Esophagus squamous epithelium (tissue), 4 donors: ENCODE measurements at regions not wholly inside any gene's neighbourhood (a gene's known extent, or its start where the extent isn't known, plus 50 kb on each side); places are given as distances from the start of the nearest gene placed in this dataset.

Experiments used
- POLR2A ChIP-seq, 4 donors: fragments of 450-650 bp; IDR thresholded peaks; one replicate each; pipeline ENCODE4 v1.6.1; 2017; ENCODE audit warnings: antibody characterized with exemption in 4 of 4, mild to moderate bottlenecking in 4 of 4, moderate library complexity in 3 of 4
- TF ChIP-seq, protein P1 (sequence below), 6 experiments: fragments of 450-650 bp in 4 of 6; fragments of 200-600 bp in 2 of 6; sonication (generic) in 2 of 6; IDR thresholded peaks; one replicate each; pipeline ENCODE4 v1.5.1; 2016 to 2019; ENCODE audit warnings: antibody characterized with exemption in 6 of 6, mild to moderate bottlenecking in 4 of 6, moderate library complexity in 4 of 6

GRCh38 chrX:26649534-26649933, 433.6 kb downstream of the MAGEB5 start:
- TF ChIP-seq, protein P1, sequence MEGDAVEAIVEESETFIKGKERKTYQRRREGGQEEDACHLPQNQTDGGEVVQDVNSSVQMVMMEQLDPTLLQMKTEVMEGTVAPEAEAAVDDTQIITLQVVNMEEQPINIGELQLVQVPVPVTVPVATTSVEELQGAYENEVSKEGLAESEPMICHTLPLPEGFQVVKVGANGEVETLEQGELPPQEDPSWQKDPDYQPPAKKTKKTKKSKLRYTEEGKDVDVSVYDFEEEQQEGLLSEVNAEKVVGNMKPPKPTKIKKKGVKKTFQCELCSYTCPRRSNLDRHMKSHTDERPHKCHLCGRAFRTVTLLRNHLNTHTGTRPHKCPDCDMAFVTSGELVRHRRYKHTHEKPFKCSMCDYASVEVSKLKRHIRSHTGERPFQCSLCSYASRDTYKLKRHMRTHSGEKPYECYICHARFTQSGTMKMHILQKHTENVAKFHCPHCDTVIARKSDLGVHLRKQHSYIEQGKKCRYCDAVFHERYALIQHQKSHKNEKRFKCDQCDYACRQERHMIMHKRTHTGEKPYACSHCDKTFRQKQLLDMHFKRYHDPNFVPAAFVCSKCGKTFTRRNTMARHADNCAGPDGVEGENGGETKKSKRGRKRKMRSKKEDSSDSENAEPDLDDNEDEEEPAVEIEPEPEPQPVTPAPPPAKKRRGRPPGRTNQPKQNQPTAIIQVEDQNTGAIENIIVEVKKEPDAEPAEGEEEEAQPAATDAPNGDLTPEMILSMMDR (IDR thresholded peaks at IDR 0.05) = peak in 1 of 6 experiments; percentile 36
- TF ChIP-seq POLR2A (IDR thresholded peaks at IDR 0.05) = no peak
